IgD-negative memory B cell (primary cell): ENCODE measurements at regions not wholly inside any gene's neighbourhood (a gene's known extent, or its start where the extent isn't known, plus 50 kb on each side); places are given as distances from the start of the nearest gene placed in this dataset.

ENCODE experiments used
- H3K27ac Mint-ChIP-seq, 3 donors: one replicate each; pipeline ENCODE4 v1.8.0; 2020 to 2022; ENCODE audit warnings: mild to moderate bottlenecking in 3 of 3, mixed read lengths in 3 of 3, moderate library complexity in 1 of 3
- H3K27me3 Mint-ChIP-seq: one replicate; pipeline ENCODE4 v1.8.0; 2021; ENCODE audit warnings: mixed read lengths
- H3K36me3 Mint-ChIP-seq: one replicate; pipeline ENCODE4 v1.8.0; 2020; ENCODE audit warnings: mild to moderate bottlenecking, mixed read lengths
- H3K4me1 Mint-ChIP-seq, 3 donors: one replicate each; pipeline ENCODE4 v1.8.0; 2020 to 2022; ENCODE audit warnings: mixed read lengths in 3 of 3, mild to moderate bottlenecking in 1 of 3
- H3K4me3 Mint-ChIP-seq, 4 donors: one replicate each; pipeline ENCODE4 v1.8.0; 2020 to 2022; ENCODE audit warnings: mild to moderate bottlenecking in 4 of 4, mixed read lengths in 4 of 4, moderate library complexity in 3 of 4
- H3K9me3 Mint-ChIP-seq, 3 donors: one replicate each; pipeline ENCODE4 v1.8.0; 2020 to 2021; ENCODE audit warnings: mixed read lengths in 3 of 3, mild to moderate bottlenecking in 1 of 3

DNA sequence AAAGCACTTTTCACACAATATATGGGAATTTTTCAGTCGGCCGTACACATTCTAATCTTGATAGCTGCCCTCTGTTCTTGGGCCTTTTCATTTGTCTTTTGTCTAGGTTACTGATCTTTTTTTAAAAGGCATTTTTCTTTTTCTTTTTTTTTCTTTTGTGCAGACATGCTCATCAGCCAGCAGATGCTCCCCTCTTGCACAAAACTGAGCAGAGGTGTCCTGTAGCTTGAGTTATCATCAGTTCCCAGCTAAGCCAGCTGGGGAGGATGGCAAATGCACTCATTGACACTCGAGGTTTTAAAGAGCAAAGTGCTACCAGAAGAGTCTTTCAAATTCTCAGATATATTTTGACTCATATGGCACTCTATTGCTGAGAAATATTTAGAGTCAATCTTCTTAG is 913.9 kb upstream of the SEL1L start:
- Mint-ChIP-seq H3K36me3 (no peaks in the 10 kb centered on the region), H3K4me1 (no peaks in the 10 kb centered on the region), H3K27me3 (no peaks in the 10 kb centered on the region), H3K9me3 (peaks cover 0 to 9% (median 0%) of the 10 kb centered on the region in 3 donors), H3K27ac (no peak overlapping the region), H3K4me3 (no peak overlapping the region)

- no peaks in the 10 kb centered on the region for H3K36me3 Mint-ChIP-seq
- no peak overlapping the region for H3K27ac Mint-ChIP-seq
- H3K27me3 Mint-ChIP-seq = no peaks in the 10 kb centered on the region
- H3K4me3 Mint-ChIP-seq = no peak overlapping the region
- peaks cover 0 to 1% (median 0%) of the 10 kb centered on the region in 3 donors for H3K4me1 Mint-ChIP-seq
- H3K9me3 Mint-ChIP-seq = peaks cover 0 to 11% (median 0%) of the 10 kb centered on the region in 3 donors
Observed at GRCh38 chr14:82449926-82450468, 916.3 kb upstream of the SEL1L start.

DNA sequence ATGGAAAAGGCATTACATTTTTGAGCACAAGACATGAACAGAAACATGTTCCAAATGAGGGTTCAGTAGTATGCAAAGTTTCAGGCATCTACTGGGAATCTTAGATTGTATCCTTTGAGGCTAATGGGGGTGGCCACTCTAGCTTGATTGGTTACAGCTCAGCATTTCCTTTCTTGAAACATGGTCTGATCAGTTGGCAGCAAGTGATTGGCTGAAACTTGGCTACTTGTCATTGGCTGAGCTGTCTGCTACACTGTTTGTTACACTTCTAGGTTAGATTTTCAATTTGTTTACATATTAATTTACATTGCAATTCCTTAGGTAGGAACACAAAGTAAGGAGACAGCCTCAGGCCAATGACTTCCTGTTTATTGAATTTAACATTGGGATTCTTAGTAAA is 918.0 kb upstream of the SEL1L start:
- Mint-ChIP-seq H3K4me3 (no peak overlapping the region), H3K36me3 (no peaks in the 10 kb centered on the region), H3K27ac (no peak overlapping the region), H3K9me3 (peaks cover 0 to 18% (median 0%) of the 10 kb centered on the region in 3 donors), H3K4me1 (peaks cover 0 to 1% (median 0%) of the 10 kb centered on the region in 3 donors), H3K27me3 (no peaks in the 10 kb centered on the region)

DNA sequence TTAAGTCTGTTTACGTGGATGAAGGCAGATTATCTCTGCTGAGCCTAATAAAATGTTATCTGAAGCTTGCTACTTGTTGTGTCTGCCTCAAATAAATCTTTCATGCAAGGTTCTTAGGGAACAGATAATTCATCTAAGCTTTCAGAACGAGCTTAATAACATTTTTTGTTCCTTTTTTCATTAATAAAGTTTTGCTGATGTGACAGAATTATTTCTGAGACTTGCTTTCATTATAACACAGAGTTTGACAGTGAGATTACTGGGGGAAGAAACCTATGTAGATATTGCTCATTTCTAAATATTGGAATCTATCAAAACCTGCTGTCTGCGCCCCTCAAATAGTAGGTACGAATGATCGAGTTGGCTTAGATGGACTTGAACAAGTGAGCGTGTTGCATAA is 948.7 kb upstream of the SEL1L start:
- Mint-ChIP-seq H3K4me3 (no peak overlapping the region), H3K9me3 (peaks cover 0 to 13% (median 7%) of the 10 kb centered on the region in 3 donors), H3K27ac (no peak overlapping the region)

GRCh38 chr14:82488473-82488872 is 954.8 kb upstream of the SEL1L start:
- H3K4me3 Mint-ChIP-seq = no peak overlapping the region
- no peaks in the 10 kb centered on the region for H3K36me3 Mint-ChIP-seq
- no peaks in the 10 kb centered on the region for H3K27me3 Mint-ChIP-seq
- peaks cover 9 to 26% (median 10%) of the 10 kb centered on the region in 3 donors for H3K9me3 Mint-ChIP-seq
- no peak overlapping the region for H3K27ac Mint-ChIP-seq
- H3K4me1 Mint-ChIP-seq = no peaks in the 10 kb centered on the region

More for the DNA sequence above, 948.7 kb upstream of the SEL1L start:
- H3K36me3 Mint-ChIP-seq = no peaks in the 10 kb centered on the region
- H3K4me1 Mint-ChIP-seq = no peaks in the 10 kb centered on the region
- H3K27me3 Mint-ChIP-seq = no peaks in the 10 kb centered on the region

- H3K36me3 Mint-ChIP-seq = no peaks in the 10 kb centered on the region
Observed at GRCh38 chr14:82490397-82490796, 956.7 kb upstream of the SEL1L start.

GRCh38 chr14:82492157-82492556 is 958.5 kb upstream of the SEL1L start:
- no peaks in the 10 kb centered on the region for H3K27me3 Mint-ChIP-seq
- no peak overlapping the region for H3K4me3 Mint-ChIP-seq

More at GRCh38 chr14:82490397-82490796, 956.7 kb upstream of the SEL1L start:
- no peak overlapping the region for H3K27ac Mint-ChIP-seq
- H3K9me3 Mint-ChIP-seq = peaks cover 5 to 22% (median 10%) of the 10 kb centered on the region in 3 donors
- no peak overlapping the region for H3K4me3 Mint-ChIP-seq
- H3K4me1 Mint-ChIP-seq = no peaks in the 10 kb centered on the region
- H3K27me3 Mint-ChIP-seq = no peaks in the 10 kb centered on the region

DNA sequence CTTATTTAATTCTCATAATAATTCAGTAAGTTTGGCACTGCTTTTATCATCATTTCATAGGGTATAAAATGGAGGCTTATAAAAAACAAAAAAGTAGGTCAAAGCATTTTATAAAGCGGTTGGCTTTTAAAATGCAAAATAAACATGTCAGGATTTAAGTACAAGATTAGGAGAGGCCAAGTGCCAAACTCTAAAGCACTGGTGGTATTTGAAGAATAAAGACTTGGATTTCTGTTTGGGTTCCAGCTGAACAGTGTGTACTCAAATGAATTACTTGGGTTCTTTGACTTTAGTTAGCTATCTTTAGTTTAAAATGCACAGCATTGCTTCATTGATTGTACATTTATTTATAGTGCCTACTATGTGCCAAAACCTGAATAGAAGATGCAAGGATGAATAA is 966.6 kb upstream of the SEL1L start:
- no peak overlapping the region for H3K27ac Mint-ChIP-seq
- peaks cover 0 to 8% (median 0%) of the 10 kb centered on the region in 3 donors for H3K9me3 Mint-ChIP-seq
- H3K4me1 Mint-ChIP-seq = no peaks in the 10 kb centered on the region
- H3K4me3 Mint-ChIP-seq = no peak overlapping the region
- no peaks in the 10 kb centered on the region for H3K36me3 Mint-ChIP-seq
- H3K27me3 Mint-ChIP-seq = no peaks in the 10 kb centered on the region

More at GRCh38 chr14:82492157-82492556, 958.5 kb upstream of the SEL1L start:
- no peaks in the 10 kb centered on the region for H3K4me1 Mint-ChIP-seq
- H3K36me3 Mint-ChIP-seq = no peaks in the 10 kb centered on the region
- no peak overlapping the region for H3K27ac Mint-ChIP-seq
- peaks cover 5 to 22% (median 10%) of the 10 kb centered on the region in 3 donors for H3K9me3 Mint-ChIP-seq

DNA sequence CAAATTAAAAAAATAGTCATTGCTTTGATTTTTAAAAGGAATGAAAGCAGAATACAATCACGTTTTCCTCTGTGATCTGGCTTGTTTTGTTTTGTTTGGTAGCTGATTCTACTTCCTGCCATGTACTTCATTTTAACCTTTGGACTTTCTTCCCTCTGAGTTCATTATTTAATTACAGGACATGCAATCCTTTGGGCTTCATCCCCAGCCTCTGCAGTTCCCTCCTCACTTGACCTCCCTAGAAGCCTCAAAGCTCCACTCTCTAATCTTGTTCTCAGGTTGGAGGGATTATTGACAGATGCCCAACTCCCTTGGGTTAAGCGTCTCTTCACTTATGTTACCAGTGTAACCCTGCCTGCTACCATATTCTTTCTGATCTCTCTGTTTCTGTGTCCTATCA is 967.9 kb upstream of the SEL1L start:
- no peaks in the 10 kb centered on the region for H3K27me3 Mint-ChIP-seq
- H3K4me1 Mint-ChIP-seq = no peaks in the 10 kb centered on the region
- H3K9me3 Mint-ChIP-seq = peaks cover 0 to 8% (median 0%) of the 10 kb centered on the region in 3 donors
- H3K4me3 Mint-ChIP-seq = no peak overlapping the region
- H3K36me3 Mint-ChIP-seq = no peaks in the 10 kb centered on the region
- H3K27ac Mint-ChIP-seq = no peak overlapping the region

DNA sequence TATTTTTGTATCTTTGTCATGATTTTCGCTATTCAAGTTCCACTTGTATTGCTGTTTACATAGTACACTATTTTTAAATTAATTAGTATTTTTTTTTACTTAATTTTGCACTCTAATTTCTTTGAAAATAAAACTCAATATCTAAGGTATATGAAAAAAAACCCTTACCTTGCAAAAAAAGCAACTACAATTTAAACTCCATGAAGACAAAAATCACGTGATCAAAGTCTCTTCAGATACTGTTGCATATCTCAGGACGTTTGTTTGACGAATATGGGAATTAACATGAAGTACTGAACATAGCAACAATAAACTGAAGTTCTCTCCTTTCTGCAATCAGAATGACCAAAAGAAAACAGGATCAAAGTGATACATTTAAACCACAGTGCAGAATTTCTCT is 968.4 kb upstream of the SEL1L start:
- no peak overlapping the region for H3K4me3 Mint-ChIP-seq
- peaks cover 0 to 8% (median 0%) of the 10 kb centered on the region in 3 donors for H3K9me3 Mint-ChIP-seq
- no peaks in the 10 kb centered on the region for H3K27me3 Mint-ChIP-seq
- no peaks in the 10 kb centered on the region for H3K4me1 Mint-ChIP-seq
- H3K27ac Mint-ChIP-seq = no peak overlapping the region
- no peaks in the 10 kb centered on the region for H3K36me3 Mint-ChIP-seq

DNA sequence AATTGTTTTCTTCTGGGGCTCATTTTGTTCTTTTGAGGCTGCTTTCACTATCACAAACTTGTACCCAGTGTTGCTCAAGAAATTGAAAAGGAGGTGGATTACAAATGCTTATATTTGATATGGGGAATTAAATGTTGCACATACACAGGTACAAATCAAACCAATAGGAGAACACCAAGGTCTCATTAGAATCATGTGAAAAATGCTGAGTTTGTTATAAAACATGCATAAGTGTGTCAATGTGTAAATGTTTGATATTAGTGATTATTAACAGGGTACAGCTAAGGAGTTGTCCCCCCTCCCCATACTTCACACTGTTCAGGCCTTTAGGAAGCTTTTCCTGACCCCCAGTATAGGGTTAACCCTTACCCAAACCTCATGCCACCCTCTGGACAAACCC is 971.2 kb upstream of the SEL1L start:
- Mint-ChIP-seq H3K27ac (no peak overlapping the region), H3K9me3 (peaks cover 0 to 8% (median 6%) of the 10 kb centered on the region in 3 donors), H3K4me3 (no peak overlapping the region), H3K27me3 (no peaks in the 10 kb centered on the region), H3K36me3 (no peaks in the 10 kb centered on the region), H3K4me1 (no peaks in the 10 kb centered on the region)

DNA sequence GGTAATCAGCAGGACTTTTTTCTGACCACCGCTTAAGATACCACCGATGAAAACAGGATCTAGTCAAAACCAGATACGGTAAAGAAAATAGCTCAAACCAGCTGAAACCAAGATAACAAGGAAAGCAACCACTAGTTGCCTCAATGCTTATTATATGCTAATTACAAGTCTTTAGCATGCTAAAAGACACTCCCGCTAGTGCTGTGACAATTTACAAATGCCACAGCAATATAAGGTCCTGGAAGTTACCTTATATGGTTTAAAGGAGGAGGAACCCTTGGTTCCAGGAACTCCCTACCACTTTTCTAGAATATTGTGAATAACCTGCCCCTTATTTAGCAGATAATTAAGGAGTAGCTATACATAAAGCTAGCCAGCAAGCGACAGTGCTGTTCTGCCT is 976.4 kb upstream of the SEL1L start:
- H3K36me3 Mint-ChIP-seq = no peaks in the 10 kb centered on the region
- no peaks in the 10 kb centered on the region for H3K27me3 Mint-ChIP-seq
- no peak overlapping the region for H3K27ac Mint-ChIP-seq
- H3K9me3 Mint-ChIP-seq = peaks cover 0 to 6% (median 0%) of the 10 kb centered on the region in 3 donors
- no peak overlapping the region for H3K4me3 Mint-ChIP-seq
- H3K4me1 Mint-ChIP-seq = no peaks in the 10 kb centered on the region

GRCh38 chr14:82511399-82511798 is 977.7 kb upstream of the SEL1L start:
- no peaks in the 10 kb centered on the region for H3K36me3 Mint-ChIP-seq
- H3K27ac Mint-ChIP-seq = no peak overlapping the region
- no peaks in the 10 kb centered on the region for H3K27me3 Mint-ChIP-seq
- no peaks in the 10 kb centered on the region for H3K4me1 Mint-ChIP-seq
- H3K4me3 Mint-ChIP-seq = no peak overlapping the region
- peaks cover 0 to 6% (median 0%) of the 10 kb centered on the region in 3 donors for H3K9me3 Mint-ChIP-seq

- Mint-ChIP-seq H3K36me3 (no peaks in the 10 kb centered on the region), H3K27ac (no peak overlapping the region), H3K27me3 (no peaks in the 10 kb centered on the region), H3K4me3 (no peak overlapping the region), H3K9me3 (peaks cover 4 to 16% (median 4%) of the 10 kb centered on the region in 3 donors), H3K4me1 (no peaks in the 10 kb centered on the region)
Observed at GRCh38 chr14:82520765-82521164, 987.1 kb upstream of the SEL1L start.

GRCh38 chr14:82521191-82521590 is 987.5 kb upstream of the SEL1L start:
- Mint-ChIP-seq H3K27ac (no peak overlapping the region), H3K27me3 (no peaks in the 10 kb centered on the region), H3K36me3 (no peaks in the 10 kb centered on the region), H3K4me3 (no peak overlapping the region), H3K4me1 (no peaks in the 10 kb centered on the region), H3K9me3 (peaks cover 4 to 16% (median 4%) of the 10 kb centered on the region in 3 donors)

GRCh38 chr14:82528016-82528415 is 994.4 kb upstream of the SEL1L start:
- H3K9me3 Mint-ChIP-seq = peaks cover 0 to 9% (median 2%) of the 10 kb centered on the region in 3 donors
- no peak overlapping the region for H3K4me3 Mint-ChIP-seq
- H3K36me3 Mint-ChIP-seq = no peaks in the 10 kb centered on the region
- H3K4me1 Mint-ChIP-seq = no peaks in the 10 kb centered on the region
- H3K27me3 Mint-ChIP-seq = no peaks in the 10 kb centered on the region
- no peak overlapping the region for H3K27ac Mint-ChIP-seq
